ENCODE measurements at regions not wholly inside any gene's neighbourhood (a gene's known extent, or its start where the extent isn't known, plus 50 kb on each side); places are given as distances from the start of the nearest gene placed in this dataset.

DNA sequence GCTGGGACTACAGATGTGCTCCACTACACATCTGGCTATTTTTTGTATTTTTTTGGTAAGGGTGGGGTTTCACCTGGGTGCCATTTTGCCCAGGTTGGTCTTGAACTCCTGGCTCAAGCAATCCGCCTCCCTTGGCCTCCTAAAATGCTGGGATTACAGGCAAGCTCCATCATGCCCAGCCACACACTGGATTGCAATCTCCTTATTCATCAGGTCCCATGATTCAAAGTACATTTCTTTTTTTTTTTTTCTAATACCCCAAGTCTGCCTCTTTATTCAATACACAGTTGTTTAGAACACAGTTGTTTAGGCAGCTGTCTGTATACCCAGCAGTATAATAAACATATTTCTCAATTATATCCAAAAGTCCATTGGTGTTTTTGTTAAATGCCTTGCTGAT lies 130.3 kb upstream of the ARSJ start:
- Histone ChIP-seq H3K4me3 (no peak overlapping the region), H3K4me1 (no peaks in the 10 kb centered on the region), H3K27me3 (no peaks in the 10 kb centered on the region), H3K9me3 (no peaks in the 10 kb centered on the region), H3K27ac (no peak overlapping the region), H3K36me3 (no peaks in the 10 kb centered on the region)
- no peak for DNase-seq (ENCODE audit: low spot score)
- TF ChIP-seq, protein P1, sequence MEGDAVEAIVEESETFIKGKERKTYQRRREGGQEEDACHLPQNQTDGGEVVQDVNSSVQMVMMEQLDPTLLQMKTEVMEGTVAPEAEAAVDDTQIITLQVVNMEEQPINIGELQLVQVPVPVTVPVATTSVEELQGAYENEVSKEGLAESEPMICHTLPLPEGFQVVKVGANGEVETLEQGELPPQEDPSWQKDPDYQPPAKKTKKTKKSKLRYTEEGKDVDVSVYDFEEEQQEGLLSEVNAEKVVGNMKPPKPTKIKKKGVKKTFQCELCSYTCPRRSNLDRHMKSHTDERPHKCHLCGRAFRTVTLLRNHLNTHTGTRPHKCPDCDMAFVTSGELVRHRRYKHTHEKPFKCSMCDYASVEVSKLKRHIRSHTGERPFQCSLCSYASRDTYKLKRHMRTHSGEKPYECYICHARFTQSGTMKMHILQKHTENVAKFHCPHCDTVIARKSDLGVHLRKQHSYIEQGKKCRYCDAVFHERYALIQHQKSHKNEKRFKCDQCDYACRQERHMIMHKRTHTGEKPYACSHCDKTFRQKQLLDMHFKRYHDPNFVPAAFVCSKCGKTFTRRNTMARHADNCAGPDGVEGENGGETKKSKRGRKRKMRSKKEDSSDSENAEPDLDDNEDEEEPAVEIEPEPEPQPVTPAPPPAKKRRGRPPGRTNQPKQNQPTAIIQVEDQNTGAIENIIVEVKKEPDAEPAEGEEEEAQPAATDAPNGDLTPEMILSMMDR (IDR thresholded peaks at IDR 0.05): no peak

DNA sequence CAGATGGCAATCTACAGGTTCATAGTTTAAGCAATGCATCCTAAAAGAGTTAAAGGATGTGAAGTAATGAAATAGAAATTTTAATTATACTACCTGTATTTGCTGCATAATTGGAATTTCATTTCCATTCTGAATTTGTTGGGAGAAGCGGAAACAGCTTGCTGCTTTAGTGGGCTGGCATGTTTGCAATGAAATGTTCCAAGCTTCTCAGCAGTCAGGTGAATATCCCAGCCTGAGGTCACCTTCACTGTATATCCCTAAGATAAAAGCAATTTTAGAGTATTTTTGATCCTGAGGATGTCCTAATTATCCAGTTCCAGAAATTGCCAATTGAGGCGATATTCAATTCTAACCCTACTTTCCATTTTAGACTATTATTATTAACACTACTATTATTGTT lies 136.1 kb upstream of the ARSJ start:
- H3K27me3 ChIP-seq: no peaks in the 10 kb centered on the region
- no peaks in the 10 kb centered on the region for H3K36me3 ChIP-seq
- no peak overlapping the region for H3K4me3 ChIP-seq
- DNase-seq (ENCODE audit: low spot score): no peak
- TF ChIP-seq, protein P1 (IDR thresholded peaks at IDR 0.05): no peak
- H3K4me1 ChIP-seq: no peaks in the 10 kb centered on the region
- no peak overlapping the region for H3K27ac ChIP-seq
- no peaks in the 10 kb centered on the region for H3K9me3 ChIP-seq

DNA sequence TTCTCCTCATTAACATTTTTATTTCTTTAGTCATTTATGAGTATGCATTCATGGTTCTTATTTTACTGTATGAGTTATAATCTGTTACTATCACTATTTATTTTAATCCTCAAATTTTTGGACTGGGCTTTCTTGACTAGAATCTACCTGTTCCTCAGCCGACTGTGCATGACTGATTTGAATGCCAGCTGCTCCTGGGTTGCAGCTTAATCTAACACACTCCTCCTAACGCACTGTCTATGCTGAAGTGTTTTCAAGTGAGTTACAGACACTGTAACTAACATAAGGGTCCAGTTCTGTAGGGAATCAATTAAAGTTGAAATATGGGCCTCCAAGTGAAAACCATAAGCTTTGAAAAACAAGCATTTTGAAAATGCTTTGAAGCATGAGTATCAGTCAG lies 137.4 kb upstream of the ARSJ start:
- no peak overlapping the region for H3K27ac ChIP-seq
- TF ChIP-seq, protein P1 (IDR thresholded peaks at IDR 0.05): no peak
- no peaks in the 10 kb centered on the region for H3K9me3 ChIP-seq
- H3K36me3 ChIP-seq: no peaks in the 10 kb centered on the region
- H3K27me3 ChIP-seq: no peaks in the 10 kb centered on the region
- no peaks in the 10 kb centered on the region for H3K4me1 ChIP-seq
- DNase-seq (ENCODE audit: low spot score): no peak
- no peak overlapping the region for H3K4me3 ChIP-seq

DNA sequence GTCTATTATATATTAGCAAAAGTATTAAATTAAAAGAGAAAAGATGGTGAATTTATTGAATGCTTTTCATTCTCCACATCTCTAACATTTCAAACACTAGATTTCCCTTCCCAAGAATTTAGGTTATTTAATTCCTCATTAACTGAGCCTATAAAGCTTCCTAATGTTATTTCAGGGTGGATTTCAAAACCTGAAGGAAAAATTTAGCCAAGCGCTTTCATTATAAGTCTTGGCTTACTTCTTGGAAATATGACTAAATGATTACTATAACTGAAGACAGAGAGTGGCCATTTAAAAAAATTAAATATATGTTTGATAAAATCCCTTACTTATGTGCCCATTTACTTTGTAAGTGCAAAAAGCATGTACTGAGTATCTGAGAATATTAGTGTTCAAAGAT lies 141.8 kb upstream of the ARSJ start:
- DNase-seq (ENCODE audit: low spot score): no peak
- H3K9me3 ChIP-seq: no peaks in the 10 kb centered on the region
- no peak overlapping the region for H3K4me3 ChIP-seq
- H3K4me1 ChIP-seq: no peaks in the 10 kb centered on the region
- no peaks in the 10 kb centered on the region for H3K27me3 ChIP-seq
- TF ChIP-seq, protein P1 (IDR thresholded peaks at IDR 0.05): no peak
- H3K36me3 ChIP-seq: no peaks in the 10 kb centered on the region
- no peak overlapping the region for H3K27ac ChIP-seq

DNA sequence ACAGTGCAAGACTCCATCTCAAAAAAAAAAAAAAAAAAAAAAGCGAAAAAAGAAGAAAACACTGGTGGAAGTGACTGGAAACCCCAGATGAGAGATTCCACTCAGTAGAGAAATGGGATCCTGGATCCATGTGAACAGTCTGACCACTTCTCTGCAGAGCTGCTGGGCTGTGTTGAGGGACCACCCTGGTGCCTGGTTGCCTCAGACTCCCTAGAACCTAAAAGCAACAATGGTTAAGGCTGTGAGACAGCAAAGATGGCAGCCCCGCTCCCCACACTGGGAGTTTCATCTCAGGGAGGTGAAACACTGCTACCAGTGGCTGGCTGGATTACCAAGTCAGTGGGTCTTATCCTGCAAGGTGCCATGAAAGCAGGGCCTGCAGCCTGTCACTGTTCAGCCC lies 152.8 kb upstream of the ARSJ start:
- no peak for DNase-seq (ENCODE audit: low spot score)
- no peaks in the 10 kb centered on the region for H3K27me3 ChIP-seq
- TF ChIP-seq, protein P1 (IDR thresholded peaks at IDR 0.05): no peak

DNA sequence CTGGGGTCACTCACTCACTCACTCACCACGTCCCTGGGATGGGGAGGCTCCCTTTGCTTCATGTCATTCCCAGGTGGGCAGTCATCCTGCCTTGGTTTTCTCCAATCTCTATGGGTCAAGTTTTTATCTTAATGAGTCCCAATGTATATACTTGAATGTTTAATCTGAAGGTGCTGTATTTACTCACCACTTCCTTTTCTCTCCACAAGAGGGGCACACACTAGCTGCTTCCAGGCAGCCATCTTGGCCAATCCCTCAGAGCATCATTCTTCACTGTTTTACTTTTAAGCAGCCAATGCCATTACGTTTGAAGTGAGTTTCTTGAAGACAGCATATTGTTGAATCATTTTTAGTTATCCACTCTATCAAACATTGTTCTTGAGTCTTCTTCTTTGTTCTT lies 153.4 kb upstream of the ARSJ start:
- H3K4me3 ChIP-seq: no peak overlapping the region
- DNase-seq (ENCODE audit: low spot score): no peak
- no peaks in the 10 kb centered on the region for H3K36me3 ChIP-seq
- H3K27ac ChIP-seq: no peak overlapping the region
- TF ChIP-seq, protein P1 (IDR thresholded peaks at IDR 0.05): no peak
- H3K27me3 ChIP-seq: no peaks in the 10 kb centered on the region
- no peaks in the 10 kb centered on the region for H3K9me3 ChIP-seq
- H3K4me1 ChIP-seq: no peaks in the 10 kb centered on the region

More for the DNA sequence above, 152.8 kb upstream of the ARSJ start:
- Histone ChIP-seq H3K27ac (no peak overlapping the region), H3K9me3 (no peaks in the 10 kb centered on the region), H3K4me1 (no peaks in the 10 kb centered on the region), H3K4me3 (no peak overlapping the region), H3K36me3 (no peaks in the 10 kb centered on the region)
